ENCODE measurements at regions not wholly inside any gene's neighbourhood (a gene's known extent, or its start where the extent isn't known, plus 50 kb on each side); places are given as distances from the start of the nearest gene placed in this dataset.

DNA sequence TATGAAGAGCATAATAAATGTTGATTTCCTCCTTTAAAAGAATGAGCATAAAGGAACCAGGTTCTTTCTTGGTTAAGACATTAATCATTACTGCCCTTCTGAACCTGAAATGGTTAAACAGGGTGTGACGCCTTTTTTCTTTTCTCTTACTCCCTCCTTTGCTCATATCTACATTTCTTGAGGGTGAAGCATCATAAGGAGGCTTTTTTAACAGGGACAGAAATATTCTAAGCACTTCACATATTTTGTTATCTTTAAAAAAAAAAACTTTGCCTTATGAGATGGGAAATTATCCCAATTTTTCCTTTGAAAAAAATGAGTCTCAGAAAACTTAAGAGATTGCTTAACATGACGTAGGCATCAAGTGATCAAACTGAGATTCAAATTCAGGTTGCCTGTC lies 1036.3 kb upstream of the TENM4 start:
- H3K27ac ChIP-seq = no peak overlapping the region
- intact Hi-C loops (cut with DNase I) = no loop called here
- H3K27me3 ChIP-seq = no peaks in the 10 kb centered on the region
- H3K4me1 ChIP-seq = no peaks in the 10 kb centered on the region
- no peaks in the 10 kb centered on the region for H3K36me3 ChIP-seq
- H3K4me3 ChIP-seq = no peak overlapping the region
- no peak for DNase-seq
- WGBS, 2 donors = 83 to 85% methylated on average over 2 of the region's 2 CpGs
- no peaks in the 10 kb centered on the region for H3K9me3 ChIP-seq
- TF ChIP-seq POLR2A (IDR thresholded peaks at IDR 0.05) (no peak), EP300 (IDR thresholded peaks at IDR 0.05) (no peak), POLR2AphosphoS5 (IDR thresholded peaks at IDR 0.05) (no peak)
- TF ChIP-seq, protein P1, sequence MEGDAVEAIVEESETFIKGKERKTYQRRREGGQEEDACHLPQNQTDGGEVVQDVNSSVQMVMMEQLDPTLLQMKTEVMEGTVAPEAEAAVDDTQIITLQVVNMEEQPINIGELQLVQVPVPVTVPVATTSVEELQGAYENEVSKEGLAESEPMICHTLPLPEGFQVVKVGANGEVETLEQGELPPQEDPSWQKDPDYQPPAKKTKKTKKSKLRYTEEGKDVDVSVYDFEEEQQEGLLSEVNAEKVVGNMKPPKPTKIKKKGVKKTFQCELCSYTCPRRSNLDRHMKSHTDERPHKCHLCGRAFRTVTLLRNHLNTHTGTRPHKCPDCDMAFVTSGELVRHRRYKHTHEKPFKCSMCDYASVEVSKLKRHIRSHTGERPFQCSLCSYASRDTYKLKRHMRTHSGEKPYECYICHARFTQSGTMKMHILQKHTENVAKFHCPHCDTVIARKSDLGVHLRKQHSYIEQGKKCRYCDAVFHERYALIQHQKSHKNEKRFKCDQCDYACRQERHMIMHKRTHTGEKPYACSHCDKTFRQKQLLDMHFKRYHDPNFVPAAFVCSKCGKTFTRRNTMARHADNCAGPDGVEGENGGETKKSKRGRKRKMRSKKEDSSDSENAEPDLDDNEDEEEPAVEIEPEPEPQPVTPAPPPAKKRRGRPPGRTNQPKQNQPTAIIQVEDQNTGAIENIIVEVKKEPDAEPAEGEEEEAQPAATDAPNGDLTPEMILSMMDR (IDR thresholded peaks at IDR 0.05) = no peak

DNA sequence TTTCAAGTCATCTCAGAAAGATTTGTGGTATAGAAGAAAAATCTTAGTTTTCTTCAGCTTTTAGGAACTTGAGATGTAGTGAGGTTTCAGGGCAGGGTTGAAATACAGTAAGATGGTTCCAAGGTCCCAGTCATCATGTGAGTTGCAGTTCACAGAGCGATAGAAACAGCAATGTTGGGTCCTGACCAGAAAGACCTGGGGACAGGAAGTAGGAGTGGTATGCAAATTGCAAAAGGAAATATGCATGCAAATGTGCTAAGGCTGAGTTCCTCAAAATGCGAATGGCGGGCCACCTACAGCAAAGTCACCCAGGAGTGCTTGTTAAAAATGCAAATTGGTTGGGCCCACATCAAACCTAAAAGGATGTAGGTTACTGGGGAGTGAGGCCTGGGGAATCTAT lies 1032.7 kb upstream of the TENM4 start:
- H3K27me3 ChIP-seq = no peaks in the 10 kb centered on the region
- no peak overlapping the region for H3K4me3 ChIP-seq
- DNase-seq = no peak
- H3K36me3 ChIP-seq = no peaks in the 10 kb centered on the region
- intact Hi-C loops (cut with DNase I) = no loop called here
- TF ChIP-seq, protein P1 (IDR thresholded peaks at IDR 0.05) = no peak
- 70 to 96% methylated on average over 3 of the region's 3 CpGs for WGBS, 2 donors
- no peak overlapping the region for H3K27ac ChIP-seq
- no peaks in the 10 kb centered on the region for H3K4me1 ChIP-seq
- no peaks in the 10 kb centered on the region for H3K9me3 ChIP-seq

DNA sequence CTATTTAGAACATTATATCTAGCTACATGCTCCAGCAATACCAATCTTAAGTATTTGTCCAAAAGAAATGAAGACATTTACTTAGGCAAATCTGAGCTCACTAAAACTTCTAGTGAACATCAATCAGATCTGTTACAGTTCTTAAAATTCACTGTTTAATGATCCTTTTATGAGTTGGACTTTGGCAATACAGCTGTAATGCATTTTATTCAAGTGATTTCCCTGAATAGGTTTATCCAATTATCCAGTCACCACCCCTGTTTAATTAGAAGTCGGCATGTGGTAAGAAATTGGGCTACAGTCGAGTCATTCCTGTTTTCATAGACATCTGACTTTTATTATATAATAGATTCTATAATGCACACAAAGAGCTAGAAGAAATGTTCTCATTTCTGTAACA lies 1029.0 kb upstream of the TENM4 start:
- DNase-seq = no peak
- Histone ChIP-seq H3K27me3 (no peaks in the 10 kb centered on the region), H3K9me3 (no peaks in the 10 kb centered on the region), H3K27ac (no peak overlapping the region), H3K36me3 (no peaks in the 10 kb centered on the region), H3K4me3 (no peak overlapping the region), H3K4me1 (no peaks in the 10 kb centered on the region)
- intact Hi-C loops (cut with DNase I) = no loop called here
- TF ChIP-seq, protein P1 (IDR thresholded peaks at IDR 0.05) = no peak
- TF ChIP-seq EP300 (IDR thresholded peaks at IDR 0.05) = no peak
- TF ChIP-seq POLR2A (IDR thresholded peaks at IDR 0.05) = no peak
- no peak for TF ChIP-seq POLR2AphosphoS5 (IDR thresholded peaks at IDR 0.05)
- 19 to 55% methylated on average over 2 of the region's 2 CpGs for WGBS, 2 donors

DNA sequence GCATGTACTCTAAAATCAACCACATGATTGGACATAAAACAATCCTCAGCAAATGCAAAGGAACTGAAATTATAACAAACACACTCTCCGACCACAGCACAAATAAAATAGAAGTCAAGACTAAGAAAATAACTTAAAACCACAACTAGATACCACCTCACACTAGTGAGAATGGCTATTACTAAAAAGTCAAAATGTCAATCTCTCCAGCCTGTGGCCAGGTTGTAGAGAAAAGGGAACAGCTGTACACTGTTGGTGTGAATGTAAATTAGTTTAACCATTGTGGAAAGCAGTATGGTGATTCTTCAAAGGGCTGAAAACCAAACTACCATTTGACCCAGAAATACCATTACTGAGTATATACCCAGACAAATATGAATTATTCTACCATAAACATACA lies 1025.7 kb upstream of the TENM4 start:
- no peaks in the 10 kb centered on the region for H3K27me3 ChIP-seq
- H3K4me1 ChIP-seq = no peaks in the 10 kb centered on the region
- DNase-seq = no peak
- no peaks in the 10 kb centered on the region for H3K36me3 ChIP-seq
- TF ChIP-seq POLR2AphosphoS5 (IDR thresholded peaks at IDR 0.05) = no peak
- TF ChIP-seq EP300 (IDR thresholded peaks at IDR 0.05) = no peak
- TF ChIP-seq POLR2A (IDR thresholded peaks at IDR 0.05) = no peak
- TF ChIP-seq, protein P1 (IDR thresholded peaks at IDR 0.05) = no peak
- 91 to 95% methylated on average over 1 of the region's 1 CpG for WGBS, 2 donors
- intact Hi-C loops (cut with DNase I) = no loop called here
- no peaks in the 10 kb centered on the region for H3K9me3 ChIP-seq
- no peak overlapping the region for H3K4me3 ChIP-seq
- H3K27ac ChIP-seq = no peak overlapping the region

DNA sequence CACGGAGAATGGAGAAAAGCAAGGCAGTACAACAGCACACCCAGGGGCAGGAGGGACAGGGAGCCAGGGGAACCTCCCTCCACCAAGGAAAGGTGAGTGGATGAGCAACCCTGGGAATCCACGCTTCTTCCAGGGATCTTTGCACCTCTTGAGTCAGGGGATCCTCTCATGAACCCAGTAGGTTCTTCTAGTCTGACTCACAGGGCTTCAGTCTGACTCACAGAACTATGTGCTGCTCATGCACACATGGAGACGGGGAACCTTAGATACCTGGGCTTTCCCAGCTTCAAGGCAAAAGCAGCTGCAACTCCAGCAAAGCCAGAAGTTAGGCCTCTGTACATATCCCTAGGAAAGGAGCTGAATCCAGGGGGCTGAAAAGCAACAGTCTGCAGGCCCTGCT lies 1021.4 kb upstream of the TENM4 start:
- no peaks in the 10 kb centered on the region for H3K4me1 ChIP-seq
- intact Hi-C loops (cut with DNase I) = no loop called here
- no peaks in the 10 kb centered on the region for H3K36me3 ChIP-seq
- WGBS, 2 donors = 88 to 90% methylated on average over 3 of the region's 3 CpGs
- no peak for DNase-seq
- no peak overlapping the region for H3K27ac ChIP-seq
- no peak for TF ChIP-seq EP300 (IDR thresholded peaks at IDR 0.05)
- TF ChIP-seq POLR2AphosphoS5 (IDR thresholded peaks at IDR 0.05) = no peak
- TF ChIP-seq, protein P1 (IDR thresholded peaks at IDR 0.05) = no peak
- TF ChIP-seq POLR2A (IDR thresholded peaks at IDR 0.05) = no peak
- H3K4me3 ChIP-seq = no peak overlapping the region
- H3K9me3 ChIP-seq = no peaks in the 10 kb centered on the region
- H3K27me3 ChIP-seq = no peaks in the 10 kb centered on the region

Measured in sigmoid colon (tissue), 6 donors.